NCI-H526 treated with DMSO at 0.1 percent for 48 hours (cell line): ENCODE measurements at regions not wholly inside any gene's neighbourhood (a gene's known extent, or its start where the extent isn't known, plus 50 kb on each side); places are given as distances from the start of the nearest gene placed in this dataset.
"Not testable (repeated sequence)": the region's sequence is repeated elsewhere in the genome, so short reads cannot be mapped to it uniquely, and the experiment has no call there.

Source experiments
- DNase-seq: peaks from one replicate; lab custom pipeline; 2025; lab: John Stamatoyannopoulos, UW

DNA sequence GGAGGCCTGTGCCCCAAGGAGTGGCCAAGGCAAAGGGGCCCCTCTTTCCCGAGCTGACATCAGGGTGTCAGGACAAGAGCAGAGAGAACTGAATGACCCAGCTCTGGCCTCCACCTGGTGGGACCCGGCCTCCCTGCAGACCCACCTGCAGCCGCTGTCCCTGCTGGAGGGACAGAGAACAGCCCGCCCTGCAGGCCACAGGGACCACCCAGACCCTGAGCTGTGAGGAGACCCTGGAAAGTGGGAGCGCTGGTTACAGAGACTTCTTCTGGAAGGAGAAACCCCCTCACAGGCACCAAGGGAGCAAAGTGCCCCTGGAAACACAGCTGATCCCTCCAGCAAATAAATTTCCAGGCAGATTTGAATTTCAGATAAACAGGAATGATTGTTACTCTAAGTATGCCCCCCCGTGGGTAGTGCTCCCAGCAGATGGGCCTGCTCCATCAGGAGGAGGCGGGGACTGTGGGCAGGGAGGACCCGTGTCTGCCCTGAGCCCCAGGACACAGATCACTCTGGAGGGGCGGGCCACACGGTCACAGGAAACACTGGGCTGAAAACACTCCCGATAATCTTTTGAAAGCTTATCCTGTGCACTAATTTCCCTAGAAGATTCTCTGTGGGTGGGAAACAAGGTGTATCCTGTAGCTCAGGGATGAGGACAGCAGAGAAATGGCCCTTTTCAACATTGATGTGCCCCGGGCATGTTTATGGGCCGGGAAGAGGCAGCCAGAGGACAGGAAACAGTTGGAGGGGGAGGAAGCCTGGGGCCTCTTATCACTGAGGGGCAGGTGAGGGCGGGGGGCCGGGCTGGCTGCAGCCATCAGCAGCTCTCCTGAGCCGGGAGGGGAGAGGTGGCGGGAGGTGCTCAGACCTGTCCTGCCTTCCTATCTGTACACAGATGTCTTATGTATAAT lies 276.0 kb downstream of the ADGRD1 start:
- DNase-seq: peak; percentile 73

- DNase-seq: no peak
Measured at GRCh38 chr12:131230340-131231031, 276.8 kb downstream of the ADGRD1 start.

DNA sequence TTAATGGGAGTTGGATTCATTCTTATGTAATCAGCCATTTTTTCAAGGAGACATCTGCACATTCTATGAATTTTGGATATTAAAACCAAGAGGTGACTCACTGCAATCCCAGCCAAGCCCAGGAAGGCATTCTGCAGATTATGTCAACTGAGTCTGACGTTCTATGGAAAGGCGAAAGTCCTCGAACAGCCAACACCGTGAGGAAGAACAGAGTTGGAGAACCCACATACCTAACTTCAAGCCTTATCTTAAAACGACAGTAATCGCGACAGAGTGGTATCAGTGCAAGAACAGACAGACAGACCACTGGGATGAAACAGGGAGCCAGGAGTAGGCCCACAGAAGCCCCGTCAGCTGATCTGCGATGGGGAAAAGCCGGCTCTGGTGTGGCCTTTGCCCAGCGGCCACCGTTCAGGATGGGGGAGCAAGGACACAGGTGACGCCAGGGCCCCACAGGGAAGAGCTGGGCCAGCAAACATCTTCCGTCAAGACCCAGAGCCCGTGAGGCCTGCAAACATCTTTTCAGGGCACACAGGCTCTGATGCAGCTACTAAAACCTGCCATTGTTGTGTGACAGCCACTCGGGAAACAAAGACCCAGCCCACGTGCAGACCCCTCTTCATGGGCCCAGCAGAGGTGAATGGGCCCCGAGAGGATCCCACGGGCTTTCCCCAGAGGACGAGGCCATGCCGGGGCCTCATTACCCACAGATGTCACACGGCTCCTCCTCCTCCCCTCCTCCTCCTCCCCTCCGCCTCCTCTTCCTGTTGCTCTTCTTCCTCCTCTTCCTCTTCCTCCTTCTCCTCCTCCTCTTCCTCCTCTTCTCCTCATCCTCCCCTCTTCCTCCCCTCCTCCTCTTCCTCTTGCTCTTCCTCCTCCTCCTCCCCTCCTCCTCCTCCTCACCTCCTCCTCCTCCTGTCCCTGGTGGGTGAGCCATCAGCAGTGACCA lies 277.6 kb downstream of the ADGRD1 start:
- DNase-seq: no peak

DNA sequence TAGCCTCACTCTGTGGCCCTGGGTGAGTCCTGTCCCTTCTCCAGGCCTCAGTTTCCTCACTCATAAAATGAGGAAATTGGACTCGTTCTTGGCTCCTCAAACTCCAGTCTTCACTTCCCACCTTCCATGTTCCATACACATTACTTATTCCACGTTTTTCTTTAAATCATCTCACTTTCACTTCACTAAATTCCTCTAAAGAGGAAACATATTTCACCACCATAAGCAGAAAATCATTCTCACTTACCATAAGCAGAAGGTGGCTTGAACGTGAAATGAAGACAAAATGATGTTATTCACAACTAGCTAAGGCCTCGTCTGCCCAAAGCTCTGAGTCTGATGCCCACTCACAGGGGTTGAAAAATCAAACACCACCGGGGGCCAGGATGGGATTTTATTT lies 278.3 kb downstream of the ADGRD1 start:
- no peak for DNase-seq

DNA sequence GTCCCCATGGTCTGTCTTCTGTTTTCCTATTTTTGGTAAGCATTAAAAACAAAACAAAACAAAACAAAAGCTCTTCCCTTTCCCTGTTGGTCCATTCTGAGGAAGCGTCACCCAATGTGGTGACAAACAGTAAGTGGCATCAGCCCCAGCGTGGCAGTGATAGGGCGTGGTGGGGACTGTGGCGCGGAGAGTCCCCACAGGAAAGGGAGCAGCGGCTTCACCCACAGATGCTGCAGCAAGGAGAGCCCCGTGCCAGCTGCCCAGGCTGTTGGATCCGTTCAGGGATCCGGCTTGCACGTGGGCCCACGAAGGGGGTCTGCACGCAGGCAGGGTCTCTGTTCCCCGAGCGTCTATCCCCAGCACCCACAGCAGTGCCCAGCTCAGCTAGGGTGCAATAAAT lies 279.2 kb downstream of the ADGRD1 start:
- DNase-seq: not testable (repeated sequence)

GRCh38 chr12:131233850-131234789 lies 280.4 kb downstream of the ADGRD1 start:
- DNase-seq: not testable (repeated sequence)

- DNase-seq: not testable (repeated sequence)
Measured at GRCh38 chr12:131234841-131235271, 281.1 kb downstream of the ADGRD1 start.

- DNase-seq: no peak
Measured at GRCh38 chr12:131235871-131236271, 282.2 kb downstream of the ADGRD1 start.

GRCh38 chr12:131239384-131240094 lies 285.8 kb downstream of the ADGRD1 start:
- no peak for DNase-seq

GRCh38 chr12:131241517-131241916 lies 287.8 kb downstream of the ADGRD1 start:
- no peak for DNase-seq

DNA sequence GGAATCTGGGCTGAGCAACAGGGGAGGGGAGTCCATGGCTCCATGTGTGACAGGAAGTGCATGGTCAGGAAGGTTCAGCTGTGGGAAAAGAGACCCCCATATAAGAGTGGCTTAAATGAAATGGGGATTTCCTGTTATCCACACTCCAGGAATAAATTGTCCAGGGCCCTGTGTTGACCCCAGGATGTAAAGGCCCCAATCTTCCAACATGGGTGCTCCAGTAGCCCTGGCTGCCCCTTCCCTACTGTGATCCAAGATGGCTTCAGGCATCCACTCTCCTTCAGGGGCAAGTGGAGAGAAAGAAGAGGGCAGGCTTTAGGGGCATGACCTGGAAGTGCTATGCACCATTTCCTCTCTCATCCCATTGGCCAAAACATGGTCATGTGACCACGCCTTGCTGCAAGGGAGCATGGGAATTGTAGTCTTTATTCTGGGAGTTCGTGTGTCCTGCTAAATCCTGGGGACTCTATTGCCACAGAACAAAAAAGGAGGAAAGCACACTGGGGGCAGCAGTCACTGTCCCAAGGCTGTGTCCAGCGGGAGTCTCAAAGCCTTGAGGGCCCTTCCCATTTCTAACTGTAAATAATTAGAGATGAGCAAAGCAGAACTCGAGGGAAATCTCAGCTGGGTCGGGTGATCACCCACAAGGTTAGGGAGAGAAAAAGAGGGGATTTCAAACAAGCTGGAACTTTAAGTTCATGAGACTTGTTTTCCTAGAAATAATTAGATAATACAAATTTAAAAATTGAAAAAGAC lies 289.2 kb downstream of the ADGRD1 start:
- peak; percentile 42 for DNase-seq

GRCh38 chr12:131244157-131244688 lies 290.5 kb downstream of the ADGRD1 start:
- not testable (repeated sequence) for DNase-seq

DNA sequence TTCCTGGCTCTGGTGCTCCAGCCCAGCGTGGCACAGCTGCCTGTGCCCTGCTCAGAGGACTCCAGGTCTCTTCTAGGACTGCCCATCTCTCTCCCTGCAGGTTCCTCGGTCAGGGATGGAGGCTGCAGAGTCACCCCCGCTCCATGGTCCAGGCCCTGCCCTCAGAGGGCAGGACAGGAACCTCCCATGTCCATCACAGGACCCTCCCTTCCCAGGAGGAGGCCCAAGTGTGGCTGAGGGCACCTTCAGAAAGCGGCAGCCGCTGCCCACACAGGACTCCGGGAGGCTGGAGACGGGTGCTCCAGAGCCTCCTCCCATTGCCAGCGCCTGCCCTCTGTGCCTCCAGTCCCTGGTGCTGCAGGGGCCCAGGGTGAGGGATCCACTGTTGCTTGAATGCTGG lies 291.5 kb downstream of the ADGRD1 start:
- DNase-seq: not testable (repeated sequence)

DNA sequence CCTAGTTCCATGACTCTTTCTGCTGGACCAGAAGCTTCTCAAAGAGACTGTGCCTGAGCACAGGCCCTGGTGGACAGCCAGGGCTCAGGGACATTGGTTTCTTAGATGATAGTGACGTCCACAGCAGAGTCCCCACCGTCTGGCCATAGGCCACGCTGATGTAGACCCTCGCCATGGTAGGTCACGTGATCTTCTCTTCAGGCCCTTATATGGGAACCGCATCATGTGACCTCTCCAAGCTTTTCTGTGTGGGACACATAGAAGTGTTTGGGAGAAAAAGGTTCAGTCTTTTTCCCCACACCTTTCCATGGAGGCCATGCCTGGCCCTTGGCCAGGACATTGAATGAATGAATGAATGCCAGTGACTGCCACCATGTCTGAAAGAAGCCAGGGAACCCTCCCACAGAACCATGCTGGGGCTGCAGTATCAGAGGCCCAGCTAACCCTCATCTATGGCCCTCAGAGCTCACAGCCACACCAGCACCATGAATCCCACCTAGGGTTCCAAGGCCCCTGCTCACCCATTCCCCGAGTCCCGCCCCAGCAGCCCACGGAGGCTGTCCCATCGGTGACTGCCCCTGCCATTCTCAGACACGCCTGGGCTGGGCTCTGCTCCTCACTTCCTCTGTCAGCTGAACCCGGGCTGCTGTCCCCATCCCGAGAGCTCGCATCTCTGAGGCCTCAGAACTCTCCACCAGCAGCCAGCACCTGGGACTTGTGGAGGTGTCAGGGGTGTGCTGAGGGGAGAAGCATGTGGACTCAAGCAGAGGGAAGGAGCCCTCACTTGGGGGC lies 292.1 kb downstream of the ADGRD1 start:
- no peak for DNase-seq

DNA sequence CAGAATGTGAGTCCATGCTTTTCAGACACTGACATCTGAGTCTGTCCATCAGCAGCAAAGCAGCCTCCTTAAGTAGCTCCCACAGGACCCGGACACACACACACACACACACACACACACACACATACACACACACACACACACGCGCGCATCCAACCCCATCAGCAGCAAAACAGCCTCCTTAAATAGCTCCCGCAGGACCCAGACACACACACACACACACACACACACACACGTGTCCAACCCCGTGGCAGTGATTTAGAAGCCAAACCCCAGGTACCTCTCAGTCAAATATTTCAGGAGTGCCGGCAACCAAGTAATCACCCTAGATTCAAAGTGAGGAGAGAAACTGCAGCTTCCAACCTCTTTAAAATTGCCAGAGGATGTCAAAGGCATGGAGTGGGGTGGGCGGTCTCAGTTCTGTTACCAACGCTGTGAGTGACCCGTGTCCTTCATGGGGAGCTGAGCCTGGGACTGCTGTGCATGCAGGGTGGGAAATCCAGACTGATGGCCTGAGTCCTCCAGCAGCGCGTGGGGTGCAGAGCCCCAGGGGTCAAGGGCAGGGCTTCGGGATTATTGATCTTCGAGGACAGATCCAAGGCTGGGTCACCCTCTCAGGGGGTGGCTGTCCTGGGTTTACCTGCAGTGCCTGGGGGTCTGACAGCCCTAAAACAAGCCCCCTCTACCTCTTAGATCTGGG lies 293.5 kb downstream of the ADGRD1 start:
- DNase-seq: not testable (repeated sequence)

DNA sequence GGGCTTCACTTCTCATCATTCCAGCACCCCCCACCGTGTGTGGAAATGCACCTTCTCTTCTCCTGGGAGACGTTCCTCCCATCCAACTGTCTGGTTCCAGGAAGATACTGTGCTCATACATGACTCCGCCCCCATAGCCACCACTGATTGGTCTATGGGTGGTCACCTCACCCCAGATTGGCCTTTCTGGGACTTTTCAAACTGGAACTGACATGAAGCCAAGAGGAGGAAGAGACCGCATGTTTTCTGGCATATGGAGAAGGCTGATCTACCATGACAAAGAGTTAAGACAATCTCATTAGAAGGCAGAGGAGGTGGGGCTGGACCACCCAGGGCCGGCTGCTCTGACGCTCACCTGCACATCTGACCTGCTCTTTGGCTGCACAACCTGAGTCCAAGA lies 294.2 kb downstream of the ADGRD1 start:
- not testable (repeated sequence) for DNase-seq

DNA sequence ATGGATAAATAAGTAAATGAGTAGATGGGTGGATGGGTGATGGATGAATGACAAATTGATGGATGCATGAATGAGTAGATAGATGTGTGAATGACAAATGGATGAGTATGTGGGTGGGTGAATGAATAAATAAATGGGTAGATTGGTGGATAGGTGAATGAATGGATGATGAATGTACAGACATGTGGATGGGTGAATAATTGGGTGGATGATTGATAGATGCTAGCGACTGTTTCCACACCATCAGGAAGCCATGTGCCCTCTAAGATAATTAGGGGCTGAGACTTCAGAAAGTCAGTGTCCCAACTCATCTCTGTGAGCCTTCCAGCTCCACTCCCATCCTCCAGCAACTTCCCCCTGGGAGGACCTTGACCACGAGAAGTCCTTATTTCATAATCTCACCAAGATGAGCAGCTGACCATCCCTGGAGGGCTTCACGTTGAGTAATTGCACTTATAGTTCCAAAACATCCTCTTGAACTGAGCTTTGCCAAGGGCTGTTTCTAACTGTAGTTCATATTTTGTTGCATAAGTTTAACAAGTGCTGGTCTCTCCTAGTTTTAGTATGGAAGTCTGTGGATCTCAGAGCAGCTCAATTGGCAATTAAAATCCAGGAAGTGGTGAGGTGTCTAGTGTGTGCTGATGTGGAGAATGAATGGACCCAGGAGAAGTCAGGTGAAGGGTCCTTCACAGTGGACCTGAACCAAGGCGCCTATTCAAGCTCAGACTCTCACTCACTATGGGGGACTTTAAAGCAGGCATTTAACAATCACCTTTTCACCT lies 295.7 kb downstream of the ADGRD1 start:
- DNase-seq: no peak
